ENCODE measurements at regions not wholly inside any gene's neighbourhood (a gene's known extent, or its start where the extent isn't known, plus 50 kb on each side); places are given as distances from the start of the nearest gene placed in this dataset.

GRCh38 chr18:23356915-23357601 lies 96.0 kb upstream of the RIOK3 start:
- no peak overlapping the region for H3K27ac ChIP-seq
- TF ChIP-seq CTCF (conservative IDR thresholded peaks at IDR 0.05) = no peak

GRCh38 chr18:23357996-23358594 lies 95.0 kb upstream of the RIOK3 start:
- no peak overlapping the region for H3K27ac ChIP-seq
- no peak for TF ChIP-seq CTCF (conservative IDR thresholded peaks at IDR 0.05)

- H3K27ac ChIP-seq = no peak overlapping the region
- TF ChIP-seq CTCF (conservative IDR thresholded peaks at IDR 0.05) = no peak
These were observed 93.7 kb upstream of the RIOK3 start for GRCh38 chr18:23359421-23359820.

GRCh38 chr18:23363865-23364570 lies 89.1 kb upstream of the RIOK3 start:
- H3K27ac ChIP-seq = no peak overlapping the region

GRCh38 chr18:23365602-23366001 lies 87.5 kb upstream of the RIOK3 start:
- no peak overlapping the region for H3K27ac ChIP-seq
- TF ChIP-seq CTCF (conservative IDR thresholded peaks at IDR 0.05) = no peak

More at GRCh38 chr18:23363865-23364570, 89.1 kb upstream of the RIOK3 start:
- no peak for TF ChIP-seq CTCF (conservative IDR thresholded peaks at IDR 0.05)

GRCh38 chr18:23369266-23369665 lies 83.8 kb upstream of the RIOK3 start:
- no peak for TF ChIP-seq CTCF (conservative IDR thresholded peaks at IDR 0.05)
- H3K27ac ChIP-seq = no peak overlapping the region

GRCh38 chr18:23373570-23373969 lies 79.5 kb upstream of the RIOK3 start:
- no peak overlapping the region for H3K27ac ChIP-seq
- no peak for TF ChIP-seq CTCF (conservative IDR thresholded peaks at IDR 0.05)
